Keratinocyte (primary cell): ENCODE measurements at regions not wholly inside any gene's neighbourhood (a gene's known extent, or its start where the extent isn't known, plus 50 kb on each side); places are given as distances from the start of the nearest gene placed in this dataset.

Experiments used
- CTCF ChIP-seq, 3 experiments: IDR thresholded peaks in 1 of 3; conservative IDR thresholded peaks in 1 of 3; optimal IDR thresholded peaks in 1 of 3; 2 replicates in 2 of 3; 3 replicates in 1 of 3; pipeline versions ENCODE3 to v1.5.1; 2011; ENCODE audit warnings: low read length in 3 of 3, mild to moderate bottlenecking in 3 of 3, moderate library complexity in 2 of 3, control low read depth in 1 of 3, inconsistent platforms in 1 of 3; ENCODE audit not compliant: insufficient read depth in 2 of 3; ENCODE audit errors: extremely low read depth in 1 of 3
- EZH2 ChIP-seq: IDR thresholded peaks from one replicate; pipeline ENCODE4 v1.6.1; 2012; ENCODE audit warnings: inconsistent platforms, mild to moderate bottlenecking, low read length, moderate library complexity

GRCh38 chr4:175927121-175927520 lies 115.1 kb upstream of the GPM6A start:
- no peak for TF ChIP-seq CTCF (optimal IDR thresholded peaks at IDR 0.05 in 1 of 3, IDR thresholded peaks at IDR 0.05 in 1 of 3, conservative IDR thresholded peaks at IDR 0.05 in 1 of 3; ENCODE audit: extremely low read depth in 1 of 3, insufficient read depth in 2 of 3, low read length in 3 of 3)
- no peak for TF ChIP-seq EZH2
